ENCODE measurements at regions not wholly inside any gene's neighbourhood (a gene's known extent, or its start where the extent isn't known, plus 50 kb on each side); places are given as distances from the start of the nearest gene placed in this dataset.
A peak's percentile ranks its signal among the peaks of the same experiment; 100 is the strongest.

DNA sequence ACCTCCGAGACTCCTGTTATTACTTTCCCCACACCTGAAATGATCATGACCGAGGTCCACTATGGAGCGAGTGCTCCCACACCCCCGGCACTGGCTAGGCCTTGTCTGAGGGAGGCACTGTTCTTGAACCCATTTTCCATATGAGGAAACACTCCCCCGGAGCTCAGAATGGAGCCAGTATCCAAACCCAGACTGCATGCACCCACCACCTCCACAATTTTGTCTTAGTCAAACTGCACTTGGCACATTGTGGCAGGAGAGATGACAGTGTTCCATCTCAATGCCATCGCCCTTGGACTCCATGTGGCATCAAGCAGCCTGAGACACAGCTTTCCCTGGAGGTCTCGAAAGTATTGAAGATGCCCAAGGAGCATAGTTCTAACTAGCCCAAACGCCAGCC, 154.1 kb downstream of the NUP210 start:
- peaks cover 35 to 49% (median 41%) of the 10 kb centered on the region in 3 donors for H3K4me1 ChIP-seq (ENCODE audit: control insufficient read depth in 3 of 3, insufficient read depth in 3 of 3, low read length in 3 of 3)
- no peaks in the 10 kb centered on the region for H3K36me3 ChIP-seq (ENCODE audit: control insufficient read depth in 3 of 3, insufficient read depth in 3 of 3, low read length in 3 of 3)
- no peak overlapping the region for H3K4me3 ChIP-seq (ENCODE audit: low read length in 3 of 3)
- no peaks in the 10 kb centered on the region for H3K9me3 ChIP-seq (ENCODE audit: control insufficient read depth in 3 of 3, low read length in 3 of 3)
- peaks cover 0 to 3% (median 0%) of the 10 kb centered on the region in 3 donors for H3K27me3 ChIP-seq (ENCODE audit: control insufficient read depth in 3 of 3, insufficient read depth in 3 of 3, low read length in 3 of 3)
- H3K27ac ChIP-seq (ENCODE audit: low read depth, low read length), result no peak overlapping the region
- peak overlapping the region in 1 of 3 donors; percentile 40 for H3K9ac ChIP-seq (ENCODE audit: low read depth in 1 of 3, low read length in 3 of 3)

DNA sequence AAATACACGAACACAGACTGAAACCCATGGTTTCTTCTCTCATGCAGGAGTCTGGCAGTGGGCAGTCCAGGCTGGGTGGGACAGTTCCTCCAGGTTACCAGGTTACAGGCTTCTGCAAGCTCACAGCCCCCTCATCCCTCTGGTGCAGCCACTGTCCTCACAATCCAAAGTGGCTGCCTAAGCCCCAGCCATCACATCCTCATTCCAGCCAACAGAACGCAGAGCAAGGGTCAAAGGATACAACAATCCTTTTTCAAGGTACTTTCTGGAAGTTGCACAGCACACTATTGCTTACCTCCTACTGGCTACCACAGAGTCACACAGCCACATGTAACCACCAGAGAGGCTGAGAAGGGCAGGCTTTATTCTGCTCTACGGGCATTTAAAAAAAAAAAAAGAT, 154.6 kb downstream of the NUP210 start:
- Histone ChIP-seq H3K9me3 (ENCODE audit: control insufficient read depth in 3 of 3, low read length in 3 of 3) (no peaks in the 10 kb centered on the region), H3K9ac (ENCODE audit: low read depth in 1 of 3, low read length in 3 of 3) (peak overlapping the region in 1 of 3 donors; percentile 80), H3K36me3 (ENCODE audit: control insufficient read depth in 3 of 3, insufficient read depth in 3 of 3, low read length in 3 of 3) (no peaks in the 10 kb centered on the region), H3K27me3 (ENCODE audit: control insufficient read depth in 3 of 3, insufficient read depth in 3 of 3, low read length in 3 of 3) (peaks cover 0 to 3% (median 0%) of the 10 kb centered on the region in 3 donors), H3K4me3 (ENCODE audit: low read length in 3 of 3) (no peak overlapping the region), H3K27ac (ENCODE audit: low read depth, low read length) (no peak overlapping the region), H3K4me1 (ENCODE audit: control insufficient read depth in 3 of 3, insufficient read depth in 3 of 3, low read length in 3 of 3) (peaks cover 37 to 54% (median 46%) of the 10 kb centered on the region in 3 donors)

DNA sequence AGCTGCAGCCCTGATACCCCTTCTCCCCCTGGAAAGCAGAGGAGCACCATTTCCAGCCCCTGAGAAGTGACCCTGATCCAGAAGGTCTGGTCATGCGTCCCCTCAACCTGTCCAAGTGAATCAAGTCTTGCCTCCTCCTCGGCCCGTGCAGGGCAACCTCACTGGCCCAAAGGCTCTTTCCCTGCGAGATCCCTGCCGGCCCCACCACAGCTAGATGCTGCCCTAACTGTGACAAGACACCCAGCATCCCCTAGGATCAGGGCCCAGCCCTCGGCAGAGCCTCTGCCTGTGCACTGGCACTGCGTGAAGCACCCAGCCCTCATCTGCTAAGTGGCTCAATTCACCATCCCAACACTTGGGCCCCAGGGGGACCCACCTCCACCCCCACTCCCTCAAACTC, 155.1 kb downstream of the NUP210 start:
- Histone ChIP-seq H3K4me1 (ENCODE audit: control insufficient read depth in 3 of 3, insufficient read depth in 3 of 3, low read length in 3 of 3) (peaks cover 37 to 58% (median 51%) of the 10 kb centered on the region in 3 donors), H3K36me3 (ENCODE audit: control insufficient read depth in 3 of 3, insufficient read depth in 3 of 3, low read length in 3 of 3) (no peaks in the 10 kb centered on the region), H3K27ac (ENCODE audit: low read depth, low read length) (peak overlapping the region; percentile 85), H3K27me3 (ENCODE audit: control insufficient read depth in 3 of 3, insufficient read depth in 3 of 3, low read length in 3 of 3) (peaks cover 0 to 3% (median 0%) of the 10 kb centered on the region in 3 donors), H3K9ac (ENCODE audit: low read depth in 1 of 3, low read length in 3 of 3) (peak overlapping the region in 1 of 3 donors; percentile 80), H3K9me3 (ENCODE audit: control insufficient read depth in 3 of 3, low read length in 3 of 3) (no peaks in the 10 kb centered on the region), H3K4me3 (ENCODE audit: low read length in 3 of 3) (no peak overlapping the region)

DNA sequence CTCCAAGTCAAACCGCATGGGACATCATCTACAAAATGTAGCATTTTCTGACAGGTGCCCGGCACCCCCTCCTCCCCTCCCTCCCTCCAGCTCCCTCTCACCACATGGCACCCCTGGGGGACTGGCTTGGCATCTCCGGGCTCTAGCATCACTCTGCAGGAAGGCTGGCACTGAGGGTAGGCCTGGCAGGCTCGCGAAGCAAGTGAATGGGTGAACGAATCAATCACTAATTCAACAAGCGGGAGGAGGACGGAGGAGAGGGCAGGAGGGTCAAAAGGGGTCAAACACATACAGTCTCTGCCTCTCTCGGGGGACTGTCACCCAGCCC, 155.7 kb downstream of the NUP210 start:
- Histone ChIP-seq H3K9me3 (ENCODE audit: control insufficient read depth in 3 of 3, low read length in 3 of 3) (no peaks in the 10 kb centered on the region), H3K4me1 (ENCODE audit: control insufficient read depth in 3 of 3, insufficient read depth in 3 of 3, low read length in 3 of 3) (peaks cover 34 to 58% (median 50%) of the 10 kb centered on the region in 3 donors), H3K4me3 (ENCODE audit: low read length in 3 of 3) (no peak overlapping the region), H3K27ac (ENCODE audit: low read depth, low read length) (peak overlapping the region; percentile 85), H3K27me3 (ENCODE audit: control insufficient read depth in 3 of 3, insufficient read depth in 3 of 3, low read length in 3 of 3) (peaks cover 0 to 3% (median 0%) of the 10 kb centered on the region in 3 donors), H3K9ac (ENCODE audit: low read depth in 1 of 3, low read length in 3 of 3) (peak overlapping the region; percentile 56 to 80 (median 79)), H3K36me3 (ENCODE audit: control insufficient read depth in 3 of 3, insufficient read depth in 3 of 3, low read length in 3 of 3) (no peaks in the 10 kb centered on the region)

DNA sequence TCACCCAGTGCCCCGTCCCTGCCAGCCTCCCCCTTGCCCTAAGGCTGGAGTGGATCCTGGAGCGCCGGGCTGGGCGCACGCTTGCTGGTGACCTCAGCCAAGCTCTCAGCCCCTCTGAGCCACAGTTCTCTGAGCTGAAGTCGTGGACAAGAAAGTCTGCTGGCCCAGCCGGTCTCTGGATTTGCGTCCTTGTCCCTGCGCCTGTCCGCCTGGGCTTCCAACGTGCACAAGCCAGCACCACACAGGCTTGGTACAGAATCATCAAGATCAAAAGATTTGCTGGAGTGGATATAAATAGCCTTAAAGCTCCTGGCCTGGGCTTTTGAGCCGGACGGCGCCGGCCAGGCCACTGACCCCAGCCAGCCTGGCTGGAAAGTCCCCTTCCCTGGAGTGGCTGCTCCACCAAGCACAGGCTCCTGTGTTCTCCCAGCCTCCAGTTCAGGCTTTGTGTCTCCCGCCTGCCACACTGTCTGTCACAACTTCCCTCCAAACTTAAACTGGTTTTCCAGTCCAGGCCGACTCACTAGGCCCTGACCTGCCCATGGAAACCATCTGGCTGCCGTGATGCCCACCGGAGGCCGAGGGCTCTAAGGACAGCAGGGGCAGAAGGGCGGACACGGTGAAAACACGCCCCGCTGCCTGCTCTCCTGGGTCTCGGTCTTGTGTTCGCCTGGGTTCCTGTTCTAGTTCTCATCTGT, 156.2 kb downstream of the NUP210 start:
- H3K27ac ChIP-seq (ENCODE audit: low read depth, low read length), result peak overlapping the region; percentile 85
- peaks cover 30 to 52% (median 45%) of the 10 kb centered on the region in 3 donors for H3K4me1 ChIP-seq (ENCODE audit: control insufficient read depth in 3 of 3, insufficient read depth in 3 of 3, low read length in 3 of 3)
- H3K36me3 ChIP-seq (ENCODE audit: control insufficient read depth in 3 of 3, insufficient read depth in 3 of 3, low read length in 3 of 3), result no peaks in the 10 kb centered on the region
- peak overlapping the region; percentile 14 to 43 (median 41) for H3K4me3 ChIP-seq (ENCODE audit: low read length in 3 of 3)
- no peaks in the 10 kb centered on the region for H3K9me3 ChIP-seq (ENCODE audit: control insufficient read depth in 3 of 3, low read length in 3 of 3)
- peaks cover 0 to under 1% (median 0%) of the 10 kb centered on the region in 3 donors for H3K27me3 ChIP-seq (ENCODE audit: control insufficient read depth in 3 of 3, insufficient read depth in 3 of 3, low read length in 3 of 3)
- H3K9ac ChIP-seq (ENCODE audit: low read depth in 1 of 3, low read length in 3 of 3), result peak overlapping the region; percentile 56 to 80 (median 79)

DNA sequence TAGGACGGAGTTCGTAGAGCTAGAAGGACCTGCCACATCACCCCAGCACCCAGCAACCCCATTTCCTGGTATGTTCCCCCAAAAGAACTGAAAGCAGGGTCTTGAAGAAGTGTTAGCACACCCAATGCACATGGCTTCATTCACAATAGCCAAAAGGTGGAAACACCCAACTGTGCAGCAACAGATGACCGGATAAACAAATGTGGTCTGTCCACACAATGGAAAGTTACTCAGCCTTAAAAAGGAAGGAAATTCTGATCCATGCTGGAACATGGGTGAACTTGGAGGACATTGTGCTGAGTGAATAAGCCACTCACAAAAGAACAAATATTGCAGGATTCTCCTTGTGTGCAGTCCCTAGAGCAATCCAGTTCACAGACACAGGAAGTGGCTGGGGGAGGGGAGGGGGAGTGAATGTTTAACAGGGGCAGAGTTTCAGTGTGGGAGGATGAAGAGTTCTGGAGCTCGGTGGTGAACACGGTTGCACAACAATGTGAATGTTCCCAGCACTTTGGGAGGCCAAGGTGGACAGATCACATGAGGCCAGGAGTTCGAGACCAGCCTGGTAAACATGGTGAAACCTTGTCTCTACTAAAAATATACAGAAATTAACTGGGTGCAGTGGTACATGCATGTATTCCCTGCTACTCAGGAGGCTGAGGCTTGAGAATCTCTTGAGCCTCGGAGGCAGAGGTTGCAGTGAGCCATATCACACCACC, 157.5 kb downstream of the NUP210 start:
- Histone ChIP-seq H3K36me3 (ENCODE audit: control insufficient read depth in 3 of 3, insufficient read depth in 3 of 3, low read length in 3 of 3) (no peaks in the 10 kb centered on the region), H3K9me3 (ENCODE audit: control insufficient read depth in 3 of 3, low read length in 3 of 3) (no peaks in the 10 kb centered on the region), H3K27ac (ENCODE audit: low read depth, low read length) (no peak overlapping the region), H3K9ac (ENCODE audit: low read depth in 1 of 3, low read length in 3 of 3) (peak overlapping the region in 1 of 3 donors; percentile 8), H3K27me3 (ENCODE audit: control insufficient read depth in 3 of 3, insufficient read depth in 3 of 3, low read length in 3 of 3) (no peaks in the 10 kb centered on the region), H3K4me3 (ENCODE audit: low read length in 3 of 3) (no peak overlapping the region), H3K4me1 (ENCODE audit: control insufficient read depth in 3 of 3, insufficient read depth in 3 of 3, low read length in 3 of 3) (peaks cover 26 to 48% (median 38%) of the 10 kb centered on the region in 3 donors)

DNA sequence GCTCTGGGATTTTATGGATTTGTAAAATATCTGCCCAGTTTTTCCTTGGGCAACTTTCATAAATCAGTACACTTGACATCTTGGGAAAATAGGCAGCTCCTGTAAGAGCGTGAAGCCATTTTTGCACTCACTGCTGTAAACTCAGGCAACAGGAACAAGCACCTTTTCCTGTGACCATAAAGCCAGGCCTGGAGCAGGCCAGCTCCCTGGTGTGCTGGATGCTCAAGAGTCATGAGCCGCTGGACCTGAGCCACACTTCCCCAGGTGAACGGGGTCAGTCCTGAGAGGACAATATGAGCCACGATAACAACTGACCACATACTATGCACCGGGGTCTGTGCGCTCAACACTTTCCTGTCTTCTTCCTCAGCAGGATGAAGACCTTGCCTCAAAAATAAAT, 158.2 kb downstream of the NUP210 start:
- Histone ChIP-seq H3K27me3 (ENCODE audit: control insufficient read depth in 3 of 3, insufficient read depth in 3 of 3, low read length in 3 of 3) (no peaks in the 10 kb centered on the region), H3K4me3 (ENCODE audit: low read length in 3 of 3) (no peak overlapping the region)

DNA sequence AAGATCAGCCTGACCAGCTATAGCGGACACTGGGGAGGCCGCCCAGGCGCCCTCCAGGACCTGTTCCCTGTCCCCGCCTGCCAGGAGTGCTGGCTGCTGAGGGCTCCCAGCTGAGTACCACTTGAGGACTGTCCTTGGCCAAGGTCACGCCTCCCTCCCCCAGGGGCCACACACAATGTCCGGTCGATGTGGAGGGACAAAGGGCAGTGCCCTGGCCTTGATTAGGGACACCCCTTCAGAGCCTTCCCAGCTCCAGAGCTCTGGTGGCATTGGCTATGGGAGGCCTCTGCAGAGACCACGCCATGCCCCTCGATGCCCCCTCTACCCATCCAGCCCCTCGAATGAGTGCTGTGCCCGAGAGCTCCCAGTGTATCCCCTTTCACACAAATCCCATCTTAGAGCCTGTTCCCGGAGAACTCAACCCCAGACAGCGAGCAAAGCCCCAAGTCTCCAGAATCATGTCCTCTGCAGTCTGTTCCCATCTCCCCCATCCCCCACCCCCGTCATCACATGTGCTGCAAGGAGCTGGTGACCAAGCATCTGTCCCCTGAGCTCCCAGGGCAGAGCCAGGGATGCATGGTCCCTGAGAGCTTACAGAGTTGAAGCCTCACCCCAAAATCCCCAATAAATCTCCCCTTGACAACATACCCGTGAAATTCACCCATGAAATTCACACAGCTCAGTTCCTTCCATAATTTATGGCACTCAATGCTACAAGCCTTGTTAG, 158.9 kb downstream of the NUP210 start:
- no peaks in the 10 kb centered on the region for H3K36me3 ChIP-seq (ENCODE audit: control insufficient read depth in 3 of 3, insufficient read depth in 3 of 3, low read length in 3 of 3)
- H3K9me3 ChIP-seq (ENCODE audit: control insufficient read depth in 3 of 3, low read length in 3 of 3), result no peaks in the 10 kb centered on the region
- H3K27me3 ChIP-seq (ENCODE audit: control insufficient read depth in 3 of 3, insufficient read depth in 3 of 3, low read length in 3 of 3), result peaks cover 0 to 3% (median 0%) of the 10 kb centered on the region in 3 donors
- H3K27ac ChIP-seq (ENCODE audit: low read depth, low read length), result no peak overlapping the region
- H3K4me3 ChIP-seq (ENCODE audit: low read length in 3 of 3), result no peak overlapping the region
- peak overlapping the region in 1 of 3 donors; percentile 3 for H3K9ac ChIP-seq (ENCODE audit: low read depth in 1 of 3, low read length in 3 of 3)
- peaks cover 26 to 48% (median 38%) of the 10 kb centered on the region in 3 donors for H3K4me1 ChIP-seq (ENCODE audit: control insufficient read depth in 3 of 3, insufficient read depth in 3 of 3, low read length in 3 of 3)

More for the DNA sequence above, 158.2 kb downstream of the NUP210 start:
- H3K9me3 ChIP-seq (ENCODE audit: control insufficient read depth in 3 of 3, low read length in 3 of 3), result no peaks in the 10 kb centered on the region
- no peaks in the 10 kb centered on the region for H3K36me3 ChIP-seq (ENCODE audit: control insufficient read depth in 3 of 3, insufficient read depth in 3 of 3, low read length in 3 of 3)
- peaks cover 26 to 48% (median 38%) of the 10 kb centered on the region in 3 donors for H3K4me1 ChIP-seq (ENCODE audit: control insufficient read depth in 3 of 3, insufficient read depth in 3 of 3, low read length in 3 of 3)
- no peak overlapping the region for H3K27ac ChIP-seq (ENCODE audit: low read depth, low read length)
- H3K9ac ChIP-seq (ENCODE audit: low read depth in 1 of 3, low read length in 3 of 3), result no peak overlapping the region

DNA sequence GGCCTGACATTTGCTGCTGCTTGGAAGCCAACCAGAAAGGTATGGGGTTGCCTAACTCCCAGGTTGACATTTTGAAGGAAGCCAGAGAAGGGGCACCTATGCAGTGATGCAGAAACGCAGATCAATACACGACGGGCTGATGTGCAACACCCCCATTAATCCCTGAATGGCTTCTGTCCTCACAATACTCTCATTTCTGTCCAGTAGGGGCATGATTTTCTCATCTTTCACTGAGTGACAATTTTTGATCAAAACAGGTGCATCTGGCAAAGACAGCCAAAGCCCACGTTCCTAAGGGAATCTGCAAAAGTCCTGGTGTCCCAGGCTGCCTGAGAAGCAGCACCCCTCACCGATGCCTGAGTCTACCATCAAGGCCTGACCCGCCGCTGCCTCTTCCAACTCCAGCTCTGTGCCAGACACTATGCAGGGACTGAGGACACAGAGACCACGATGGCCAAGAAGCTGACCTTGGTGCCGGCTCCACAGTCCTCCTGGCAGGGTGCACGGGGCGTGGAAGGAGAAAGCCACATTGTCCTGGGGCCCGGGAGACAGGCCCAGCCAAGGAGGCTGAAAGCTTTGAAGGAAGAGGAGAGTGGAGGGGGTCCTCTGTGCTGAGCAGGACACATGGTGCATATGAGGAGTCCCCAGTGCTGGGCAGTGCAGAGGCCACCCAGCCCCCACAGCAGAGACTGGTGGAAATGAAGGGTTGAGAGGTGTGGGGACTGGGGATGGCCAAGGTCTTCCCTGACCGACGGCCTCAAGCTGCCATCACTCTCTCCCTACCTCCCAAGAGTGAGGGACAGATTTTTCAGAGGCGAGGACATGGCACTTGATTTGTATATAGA, 159.6 kb downstream of the NUP210 start:
- no peaks in the 10 kb centered on the region for H3K9me3 ChIP-seq (ENCODE audit: control insufficient read depth in 3 of 3, low read length in 3 of 3)
- no peak overlapping the region for H3K4me3 ChIP-seq (ENCODE audit: low read length in 3 of 3)
- no peak overlapping the region for H3K27ac ChIP-seq (ENCODE audit: low read depth, low read length)
- H3K4me1 ChIP-seq (ENCODE audit: control insufficient read depth in 3 of 3, insufficient read depth in 3 of 3, low read length in 3 of 3), result peaks cover 26 to 48% (median 38%) of the 10 kb centered on the region in 3 donors
- no peaks in the 10 kb centered on the region for H3K36me3 ChIP-seq (ENCODE audit: control insufficient read depth in 3 of 3, insufficient read depth in 3 of 3, low read length in 3 of 3)
- no peak overlapping the region for H3K9ac ChIP-seq (ENCODE audit: low read depth in 1 of 3, low read length in 3 of 3)
- H3K27me3 ChIP-seq (ENCODE audit: control insufficient read depth in 3 of 3, insufficient read depth in 3 of 3, low read length in 3 of 3), result peaks cover 0 to 3% (median 0%) of the 10 kb centered on the region in 3 donors

Data from skeletal muscle tissue (tissue), 3 donors.